Subcutaneous abdominal adipose tissue (tissue), 5 donors: ENCODE measurements at regions not wholly inside any gene's neighbourhood (a gene's known extent, or its start where the extent isn't known, plus 50 kb on each side); places are given as distances from the start of the nearest gene placed in this dataset.
"Not testable (repeated sequence)": the region's sequence is repeated elsewhere in the genome, so short reads cannot be mapped to it uniquely, and the experiment has no call there.

ENCODE experiments used
- H3K27ac ChIP-seq: one replicate; pipeline ENCODE4 v1.7.0; 2013; ENCODE audit warnings: low read depth, mild to moderate bottlenecking, inconsistent platforms, low read length, moderate library complexity
- H3K27me3 ChIP-seq, 5 donors: one replicate each; pipeline ENCODE4 v1.7.0; 2013; ENCODE audit warnings: low read length in 5 of 5, inconsistent platforms in 1 of 5; ENCODE audit not compliant: control insufficient read depth in 5 of 5, insufficient read depth in 4 of 5
- H3K36me3 ChIP-seq, 5 donors: one replicate each; pipeline ENCODE4 v1.7.0; 2013; ENCODE audit warnings: low read length in 5 of 5; ENCODE audit not compliant: control insufficient read depth in 5 of 5, insufficient read depth in 5 of 5
- H3K4me1 ChIP-seq, 5 donors: one replicate each; pipeline ENCODE4 v1.7.0; 2013; ENCODE audit warnings: low read length in 5 of 5, mild to moderate bottlenecking in 3 of 5, moderate library complexity in 1 of 5; ENCODE audit not compliant: control insufficient read depth in 5 of 5, insufficient read depth in 5 of 5
- H3K4me3 ChIP-seq, 5 donors: one replicate each; pipeline ENCODE4 v1.7.0; 2013; ENCODE audit warnings: low read length in 5 of 5, low read depth in 1 of 5
- H3K9ac ChIP-seq, 5 donors: one replicate each; pipeline ENCODE4 v1.7.0; 2013; ENCODE audit warnings: low read length in 5 of 5, mild to moderate bottlenecking in 4 of 5, moderate library complexity in 3 of 5
- H3K9me3 ChIP-seq, 5 donors: one replicate each; pipeline ENCODE4 v1.7.0; 2013; ENCODE audit warnings: low read length in 5 of 5; ENCODE audit not compliant: control insufficient read depth in 5 of 5
- donor health status: healthy.
- donor health status: healthy.
- donor health status: healthy.
- donor health status: healthy.
- donor health status: healthy.

DNA sequence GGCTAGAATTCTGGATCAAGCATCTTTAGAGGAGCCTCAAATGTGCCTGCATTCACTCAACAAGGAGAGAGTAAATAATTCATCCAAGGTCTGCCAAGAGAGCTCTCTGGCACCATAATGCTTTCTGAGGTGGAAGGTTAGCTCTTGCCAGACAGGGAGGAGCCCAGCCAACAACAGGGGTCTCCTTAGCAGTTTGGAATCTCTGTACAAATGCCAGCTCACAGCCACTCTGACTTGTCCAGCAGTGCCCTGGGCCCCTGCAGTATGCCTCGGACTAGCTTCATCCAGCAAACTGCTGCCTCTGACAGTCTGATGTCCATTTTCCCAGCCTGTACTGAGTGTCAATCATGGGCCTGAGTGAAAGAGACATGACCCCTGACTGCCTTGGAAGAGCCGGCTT lies 127.2 kb upstream of the SLC44A1 start:
- Histone ChIP-seq H3K27me3 (no peaks in the 10 kb centered on the region), H3K4me1 (peaks cover 2 to 32% (median 28%) of the 10 kb centered on the region in 5 donors), H3K9me3 (no peaks in the 10 kb centered on the region), H3K27ac (no peak overlapping the region), H3K36me3 (no peaks in the 10 kb centered on the region), H3K4me3 (no peak overlapping the region), H3K9ac (peak overlapping the region in 1 of 5 donors; percentile 3)

DNA sequence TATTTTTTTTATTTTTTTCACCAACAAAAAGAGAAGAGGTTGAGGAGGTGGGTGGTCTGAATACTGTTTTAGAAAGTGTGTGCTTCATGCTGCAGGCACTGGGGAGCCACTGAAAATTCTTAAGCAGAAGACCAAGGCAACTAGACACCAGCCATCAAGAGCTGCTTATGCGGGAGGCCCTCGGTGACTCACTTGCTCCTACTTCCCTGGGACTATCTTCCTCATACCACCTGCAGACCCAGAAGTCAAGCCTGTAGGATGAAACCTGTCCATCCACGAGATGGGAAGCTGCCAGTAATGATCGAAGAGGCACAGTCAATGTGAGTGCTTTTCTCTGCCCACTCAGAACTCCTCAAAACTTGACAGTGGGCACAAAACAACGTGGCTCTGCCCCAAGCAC lies 125.8 kb upstream of the SLC44A1 start:
- Histone ChIP-seq H3K9me3 (no peaks in the 10 kb centered on the region), H3K9ac (peak overlapping the region in 1 of 5 donors; percentile 16), H3K27me3 (no peaks in the 10 kb centered on the region), H3K27ac (peak overlapping the region; percentile 45), H3K4me1 (peaks cover 2 to 32% (median 28%) of the 10 kb centered on the region in 5 donors), H3K36me3 (no peaks in the 10 kb centered on the region), H3K4me3 (no peak overlapping the region)

DNA sequence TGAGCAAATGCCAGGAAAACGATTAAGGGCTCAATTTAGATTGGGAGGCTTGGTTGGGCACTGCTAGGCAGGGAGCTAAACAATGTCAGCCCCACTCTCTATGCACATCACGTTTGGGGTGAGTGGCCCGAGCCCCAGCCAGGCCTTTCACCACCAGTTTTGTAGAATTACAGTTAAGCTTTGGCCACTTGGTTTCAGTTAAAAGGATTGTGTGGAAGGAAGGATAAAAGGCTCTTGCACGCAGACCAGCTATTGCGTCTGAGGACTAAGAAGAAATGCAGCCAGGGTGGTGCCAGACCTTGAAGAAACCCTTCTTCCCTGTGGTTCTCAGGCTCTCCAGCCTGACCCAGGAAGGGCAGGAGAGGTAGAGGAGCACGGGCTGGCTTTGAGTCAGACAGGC lies 125.3 kb upstream of the SLC44A1 start:
- H3K27me3 ChIP-seq: no peaks in the 10 kb centered on the region
- no peak overlapping the region for H3K4me3 ChIP-seq
- H3K9ac ChIP-seq: peak overlapping the region in 1 of 5 donors; percentile 16
- no peaks in the 10 kb centered on the region for H3K9me3 ChIP-seq
- no peaks in the 10 kb centered on the region for H3K36me3 ChIP-seq
- peak overlapping the region; percentile 45 for H3K27ac ChIP-seq
- peaks cover 2 to 32% (median 28%) of the 10 kb centered on the region in 5 donors for H3K4me1 ChIP-seq

- Histone ChIP-seq H3K27me3 (no peaks in the 10 kb centered on the region), H3K27ac (peak overlapping the region; percentile 45), H3K36me3 (no peaks in the 10 kb centered on the region), H3K4me1 (peaks cover 0 to 36% (median 27%) of the 10 kb centered on the region in 5 donors), H3K9me3 (no peaks in the 10 kb centered on the region), H3K9ac (no peak overlapping the region), H3K4me3 (no peak overlapping the region)
Observed at GRCh38 chr9:105121861-105122430, 122.5 kb upstream of the SLC44A1 start.

DNA sequence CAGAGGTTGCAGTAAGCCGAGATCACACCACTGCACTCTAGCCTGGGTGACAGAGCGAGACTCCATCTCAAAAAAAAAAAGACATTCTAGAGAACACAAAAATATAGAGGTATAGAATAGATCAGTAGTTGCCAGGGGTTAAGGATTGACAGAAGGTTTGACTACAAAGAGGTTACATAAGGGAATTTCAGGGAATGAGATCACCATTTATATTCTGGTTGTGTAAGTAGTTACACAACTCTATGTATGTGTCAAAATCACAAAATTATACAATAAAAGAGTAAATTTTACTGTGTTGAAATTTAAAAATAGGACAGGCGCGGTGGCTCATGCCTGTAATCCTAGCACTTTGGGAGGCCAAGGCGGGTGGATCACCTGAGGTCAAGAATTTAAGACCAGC lies 119.9 kb upstream of the SLC44A1 start:
- Histone ChIP-seq H3K4me1 (peaks cover 6 to 41% (median 30%) of the 10 kb centered on the region in 5 donors), H3K27ac (peak overlapping the region; percentile 84)
- H3K4me3 ChIP-seq, H3K36me3 ChIP-seq, H3K9ac ChIP-seq, H3K9me3 ChIP-seq, H3K27me3 ChIP-seq: not testable (repeated sequence)

- Histone ChIP-seq H3K4me3 (no peak overlapping the region), H3K4me1 (peaks cover 6 to 27% (median 24%) of the 10 kb centered on the region in 5 donors), H3K27ac (peak overlapping the region; percentile 84), H3K27me3 (no peaks in the 10 kb centered on the region), H3K9me3 (no peaks in the 10 kb centered on the region), H3K36me3 (no peaks in the 10 kb centered on the region), H3K9ac (no peak overlapping the region)
Observed at GRCh38 chr9:105126226-105126625, 118.2 kb upstream of the SLC44A1 start.

DNA sequence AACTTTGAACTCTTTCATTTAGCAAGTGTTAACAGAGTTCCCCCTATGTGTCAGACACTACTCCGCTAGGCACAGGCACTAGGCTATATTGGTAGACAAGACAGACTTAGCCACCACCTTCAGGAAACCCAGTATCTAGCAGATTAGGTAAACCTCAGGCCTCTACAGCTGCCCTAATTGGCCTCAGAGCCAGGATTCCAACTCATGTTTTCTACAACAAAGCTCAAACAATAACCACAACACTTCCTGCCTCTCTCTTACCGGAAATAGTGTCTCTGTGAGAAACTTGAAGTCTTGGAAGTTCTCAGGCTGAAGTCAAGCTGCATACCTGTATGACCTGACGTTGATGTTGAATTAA lies 116.6 kb upstream of the SLC44A1 start:
- no peak overlapping the region for H3K4me3 ChIP-seq
- no peaks in the 10 kb centered on the region for H3K27me3 ChIP-seq
- no peaks in the 10 kb centered on the region for H3K9me3 ChIP-seq
- H3K27ac ChIP-seq: peak overlapping the region; percentile 84
- H3K36me3 ChIP-seq: no peaks in the 10 kb centered on the region
- peak overlapping the region in 2 of 5 donors; percentile 7 to 25 for H3K9ac ChIP-seq
- peaks cover 6 to 27% (median 24%) of the 10 kb centered on the region in 5 donors for H3K4me1 ChIP-seq

GRCh38 chr9:105128908-105129600 lies 115.4 kb upstream of the SLC44A1 start:
- H3K9me3 ChIP-seq: no peaks in the 10 kb centered on the region
- H3K4me1 ChIP-seq: peaks cover 6 to 27% (median 24%) of the 10 kb centered on the region in 5 donors
- H3K27ac ChIP-seq: no peak overlapping the region
- H3K36me3 ChIP-seq: no peaks in the 10 kb centered on the region
- no peaks in the 10 kb centered on the region for H3K27me3 ChIP-seq
- H3K9ac ChIP-seq: no peak overlapping the region
- no peak overlapping the region for H3K4me3 ChIP-seq

- H3K4me3 ChIP-seq: no peak overlapping the region
- no peak overlapping the region for H3K27ac ChIP-seq
- no peaks in the 10 kb centered on the region for H3K36me3 ChIP-seq
- no peak overlapping the region for H3K9ac ChIP-seq
- H3K4me1 ChIP-seq: peaks cover 6 to 27% (median 24%) of the 10 kb centered on the region in 5 donors
- no peaks in the 10 kb centered on the region for H3K27me3 ChIP-seq
- H3K9me3 ChIP-seq: no peaks in the 10 kb centered on the region
Observed at GRCh38 chr9:105129731-105130130, 114.7 kb upstream of the SLC44A1 start.

DNA sequence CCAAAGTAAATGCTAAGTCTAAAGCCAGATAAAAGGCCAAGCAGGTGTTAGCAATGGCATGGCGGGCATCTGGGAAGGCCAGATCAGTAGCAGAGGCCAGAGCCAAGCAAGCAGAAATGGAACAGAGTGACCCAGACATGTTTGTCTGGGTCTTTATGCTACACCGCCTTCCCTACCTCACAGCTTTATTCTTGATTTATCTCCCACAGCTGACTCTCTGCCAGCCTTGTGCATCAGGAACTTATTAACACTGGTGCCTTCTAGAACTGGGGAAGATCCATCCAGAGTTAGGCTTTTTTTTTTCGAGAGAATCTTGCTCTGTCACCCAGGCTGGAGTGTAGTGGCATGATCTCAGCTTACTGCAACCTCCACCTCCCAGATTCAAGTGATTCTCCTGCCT lies 112.5 kb upstream of the SLC44A1 start:
- no peak overlapping the region for H3K9ac ChIP-seq
- no peaks in the 10 kb centered on the region for H3K36me3 ChIP-seq
- H3K4me3 ChIP-seq: no peak overlapping the region
- no peak overlapping the region for H3K27ac ChIP-seq
- H3K9me3 ChIP-seq: no peaks in the 10 kb centered on the region
- H3K27me3 ChIP-seq: no peaks in the 10 kb centered on the region
- peaks cover 6 to 18% (median 14%) of the 10 kb centered on the region in 5 donors for H3K4me1 ChIP-seq
